ENCODE measurements at regions not wholly inside any gene's neighbourhood (a gene's known extent, or its start where the extent isn't known, plus 50 kb on each side); places are given as distances from the start of the nearest gene placed in this dataset.

DNA sequence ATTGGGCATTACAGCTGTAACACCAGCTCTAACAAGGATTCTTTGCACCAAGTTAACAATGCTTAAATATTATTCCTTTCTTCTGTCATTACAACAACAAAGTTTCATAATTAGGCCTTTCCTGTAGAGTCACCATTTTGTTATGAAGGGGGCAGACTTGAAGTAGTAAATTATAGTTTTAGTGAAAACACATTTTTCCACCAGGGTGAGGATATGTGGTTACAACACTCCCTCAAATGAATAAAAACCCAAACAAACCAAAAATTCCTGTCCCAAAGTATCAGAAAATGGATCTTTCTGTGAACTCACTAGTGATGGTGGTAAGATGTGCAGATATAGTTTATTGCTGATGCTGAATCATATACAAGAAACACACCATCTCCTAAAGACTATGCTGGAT lies 250.5 kb upstream of the TUT7 start:
- Histone ChIP-seq H3K4me3 (no peak overlapping the region), H3K27me3 (no peaks in the 10 kb centered on the region), H3K9me3 (no peaks in the 10 kb centered on the region), H3K36me3 (no peaks in the 10 kb centered on the region), H3K27ac (no peak overlapping the region), H3K4me1 (no peaks in the 10 kb centered on the region)
- intact Hi-C loops (cut with DNase I): no loop called here
- TF ChIP-seq, protein P1, sequence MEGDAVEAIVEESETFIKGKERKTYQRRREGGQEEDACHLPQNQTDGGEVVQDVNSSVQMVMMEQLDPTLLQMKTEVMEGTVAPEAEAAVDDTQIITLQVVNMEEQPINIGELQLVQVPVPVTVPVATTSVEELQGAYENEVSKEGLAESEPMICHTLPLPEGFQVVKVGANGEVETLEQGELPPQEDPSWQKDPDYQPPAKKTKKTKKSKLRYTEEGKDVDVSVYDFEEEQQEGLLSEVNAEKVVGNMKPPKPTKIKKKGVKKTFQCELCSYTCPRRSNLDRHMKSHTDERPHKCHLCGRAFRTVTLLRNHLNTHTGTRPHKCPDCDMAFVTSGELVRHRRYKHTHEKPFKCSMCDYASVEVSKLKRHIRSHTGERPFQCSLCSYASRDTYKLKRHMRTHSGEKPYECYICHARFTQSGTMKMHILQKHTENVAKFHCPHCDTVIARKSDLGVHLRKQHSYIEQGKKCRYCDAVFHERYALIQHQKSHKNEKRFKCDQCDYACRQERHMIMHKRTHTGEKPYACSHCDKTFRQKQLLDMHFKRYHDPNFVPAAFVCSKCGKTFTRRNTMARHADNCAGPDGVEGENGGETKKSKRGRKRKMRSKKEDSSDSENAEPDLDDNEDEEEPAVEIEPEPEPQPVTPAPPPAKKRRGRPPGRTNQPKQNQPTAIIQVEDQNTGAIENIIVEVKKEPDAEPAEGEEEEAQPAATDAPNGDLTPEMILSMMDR (IDR thresholded peaks at IDR 0.05): no peak
- DNase-seq: no peak
- no peak for ATAC-seq

DNA sequence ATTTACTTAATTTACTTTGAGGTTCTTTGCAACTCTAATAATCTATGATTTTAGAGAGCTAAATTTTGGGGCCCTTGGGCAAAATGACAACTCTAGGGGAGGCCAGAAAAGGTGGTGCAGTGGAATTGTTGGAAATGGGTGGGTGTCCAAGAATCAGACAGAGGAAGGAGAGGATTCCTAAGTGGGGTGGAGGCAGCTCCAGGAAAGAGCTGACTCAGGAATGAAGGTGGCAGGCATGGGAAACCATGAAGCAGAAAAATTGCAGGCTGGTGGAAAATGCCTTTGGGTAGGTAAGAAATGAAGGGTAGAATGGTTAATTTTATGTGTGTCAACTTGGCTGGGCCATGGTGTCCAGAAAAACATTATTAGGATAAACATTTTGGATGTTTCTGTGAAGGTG lies 248.5 kb upstream of the TUT7 start:
- intact Hi-C loops (cut with DNase I): no loop called here

DNA sequence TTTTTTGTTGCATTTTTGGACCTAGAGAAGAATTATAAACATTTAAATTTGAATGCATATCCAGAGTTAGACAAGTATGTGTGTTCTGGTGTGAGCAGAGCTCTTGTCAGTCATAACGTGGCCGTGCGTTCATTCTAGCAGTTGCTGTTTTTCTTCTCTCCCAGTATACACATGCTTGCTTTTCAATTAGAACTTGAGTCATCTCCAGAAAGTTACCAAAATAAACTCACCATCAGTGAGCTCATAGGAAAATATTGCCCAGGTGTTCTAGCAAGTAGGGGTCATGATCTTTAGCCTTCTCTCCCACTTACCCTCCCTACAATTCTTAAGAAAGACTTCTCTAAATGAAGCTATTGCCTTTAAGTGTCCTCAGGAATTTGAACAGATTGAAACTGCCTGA lies 247.5 kb upstream of the TUT7 start:
- H3K27ac ChIP-seq: no peak overlapping the region
- TF ChIP-seq, protein P1 (IDR thresholded peaks at IDR 0.05): no peak
- no peaks in the 10 kb centered on the region for H3K36me3 ChIP-seq
- ATAC-seq (no peak), DNase-seq (no peak)
- H3K4me3 ChIP-seq: no peak overlapping the region
- H3K27me3 ChIP-seq: no peaks in the 10 kb centered on the region
- no peaks in the 10 kb centered on the region for H3K9me3 ChIP-seq
- no peaks in the 10 kb centered on the region for H3K4me1 ChIP-seq
- intact Hi-C loops (cut with DNase I): no loop called here

More for the DNA sequence above, 248.5 kb upstream of the TUT7 start:
- TF ChIP-seq, protein P1 (IDR thresholded peaks at IDR 0.05): no peak
- H3K4me1 ChIP-seq: no peaks in the 10 kb centered on the region
- no peaks in the 10 kb centered on the region for H3K36me3 ChIP-seq
- H3K9me3 ChIP-seq: no peaks in the 10 kb centered on the region
- no peak overlapping the region for H3K4me3 ChIP-seq
- ATAC-seq: no peak
- DNase-seq: no peak
- no peaks in the 10 kb centered on the region for H3K27me3 ChIP-seq
- H3K27ac ChIP-seq: no peak overlapping the region

DNA sequence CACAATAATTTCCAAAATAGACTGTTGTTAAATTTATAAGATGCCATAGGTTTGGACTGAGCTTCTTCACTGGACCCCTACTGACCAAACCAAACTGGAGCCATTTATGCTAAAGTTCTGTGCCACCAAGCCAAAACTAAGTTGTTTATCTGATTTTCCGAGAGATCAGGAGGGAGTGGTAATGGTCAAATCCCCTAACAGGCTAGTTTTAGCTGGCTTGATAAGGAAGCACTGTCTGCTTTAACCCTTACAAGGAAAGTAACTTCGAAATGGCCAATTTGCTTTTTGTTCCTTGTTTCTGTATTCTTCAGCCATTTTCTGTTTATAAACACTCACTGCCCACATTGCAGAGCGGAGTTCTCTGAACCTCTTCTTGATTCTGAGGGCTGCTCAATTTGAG lies 246.8 kb upstream of the TUT7 start:
- no peak for ATAC-seq
- intact Hi-C loops (cut with DNase I): no loop called here
- no peaks in the 10 kb centered on the region for H3K36me3 ChIP-seq

DNA sequence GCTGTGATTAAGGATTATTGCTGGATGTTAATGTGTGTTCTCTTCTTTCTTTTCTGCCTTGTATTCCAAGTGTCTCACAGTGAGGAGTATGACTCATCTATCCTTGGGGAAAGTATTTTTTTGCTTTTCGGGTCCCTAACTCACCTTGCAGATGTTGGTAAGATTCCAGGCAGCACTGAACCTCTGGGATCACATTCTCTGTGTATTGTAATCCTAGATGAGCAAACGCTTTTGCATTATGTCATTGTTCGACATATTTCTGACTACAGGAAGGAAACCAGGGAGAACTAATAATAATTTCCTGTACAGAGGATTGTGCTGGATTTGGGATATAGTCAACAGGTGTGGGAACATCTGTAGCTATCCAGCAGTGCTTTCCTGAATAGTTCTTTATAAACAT lies 246.1 kb upstream of the TUT7 start:
- no peak for ATAC-seq
- Histone ChIP-seq H3K9me3 (no peaks in the 10 kb centered on the region), H3K4me3 (no peak overlapping the region)

More for the DNA sequence above, 246.8 kb upstream of the TUT7 start:
- DNase-seq: no peak
- Histone ChIP-seq H3K27me3 (no peaks in the 10 kb centered on the region), H3K4me3 (no peak overlapping the region), H3K9me3 (no peaks in the 10 kb centered on the region), H3K27ac (no peak overlapping the region), H3K4me1 (no peaks in the 10 kb centered on the region)
- TF ChIP-seq, protein P1 (IDR thresholded peaks at IDR 0.05): no peak

More for the DNA sequence above, 246.1 kb upstream of the TUT7 start:
- TF ChIP-seq, protein P1 (IDR thresholded peaks at IDR 0.05): no peak
- H3K27ac ChIP-seq: no peak overlapping the region
- H3K36me3 ChIP-seq: no peaks in the 10 kb centered on the region
- H3K27me3 ChIP-seq: no peaks in the 10 kb centered on the region
- H3K4me1 ChIP-seq: no peaks in the 10 kb centered on the region
- no peak for DNase-seq
- intact Hi-C loops (cut with DNase I): no loop called here

Data from upper lobe of right lung (tissue), 1 donor.